Muscle of leg (tissue), 3 donors: ENCODE measurements at regions not wholly inside any gene's neighbourhood (a gene's known extent, or its start where the extent isn't known, plus 50 kb on each side); places are given as distances from the start of the nearest gene placed in this dataset.

ENCODE experiments used
- DNase-seq: peaks from one replicate; pipeline ENCODE4 v3.0.0; 2013
- H3K27ac ChIP-seq: one replicate; pipeline ENCODE4 v1.5.1; 2013; ENCODE audit warnings: mild to moderate bottlenecking, low read length, control low read depth
- H3K27me3 ChIP-seq: one replicate; pipeline ENCODE4 v1.6.1; 2013; ENCODE audit warnings: low read length; ENCODE audit not compliant: control insufficient read depth, insufficient read depth
- H3K36me3 ChIP-seq: one replicate; pipeline ENCODE4 v1.6.1; 2013; ENCODE audit warnings: low read length; ENCODE audit not compliant: control insufficient read depth, insufficient read depth
- H3K4me1 ChIP-seq: one replicate; pipeline ENCODE4 v1.6.1; 2013; ENCODE audit warnings: low read length; ENCODE audit not compliant: control insufficient read depth, insufficient read depth
- H3K4me3 ChIP-seq: one replicate; pipeline ENCODE4 v1.5.1; 2013; ENCODE audit warnings: low read length, control low read depth
- H3K9me3 ChIP-seq: replicated peaks from 2 replicates; pipeline ENCODE4 v1.6.1; 2013; ENCODE audit warnings: low read depth, low read length; ENCODE audit not compliant: control insufficient read depth
- WGBS: methylation state at CpG from one replicate; pipeline ENCODE4 v1.1.5; 2013; ENCODE audit warnings: missing lambda C conversion rate; ENCODE audit not compliant: insufficient coverage; 5-methylcytosine and 5-hydroxymethylcytosine counted together

DNA sequence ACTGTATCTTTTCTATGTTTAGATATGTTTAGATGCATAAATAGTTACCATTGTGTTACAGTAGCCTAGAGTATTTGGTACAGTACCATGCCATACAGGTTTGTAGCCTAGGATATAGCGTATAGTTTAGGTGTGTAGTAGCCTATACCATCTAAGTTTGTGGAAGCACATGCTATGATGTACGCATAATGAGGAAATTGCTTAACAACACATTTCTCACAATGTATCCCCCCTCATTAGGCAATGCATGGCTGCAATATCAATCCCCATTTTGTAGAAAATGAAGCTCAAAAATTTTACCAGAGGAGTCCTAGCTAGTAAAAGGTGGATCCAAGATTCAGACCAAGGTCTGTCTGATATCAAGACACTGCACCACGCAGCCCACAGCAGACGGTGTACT is 376.4 kb upstream of the NFE2L3 start:
- H3K4me3 ChIP-seq: no peak overlapping the region
- no peaks in the 10 kb centered on the region for H3K9me3 ChIP-seq
- H3K36me3 ChIP-seq: no peaks in the 10 kb centered on the region
- H3K27me3 ChIP-seq: no peaks in the 10 kb centered on the region
- peaks cover 18% of the 10 kb centered on the region for H3K4me1 ChIP-seq
- WGBS: 100% methylated on average over 1 of the region's 4 CpGs
- no peak for DNase-seq
- no peak overlapping the region for H3K27ac ChIP-seq

GRCh38 chr7:25775999-25776743 is 375.8 kb upstream of the NFE2L3 start:
- H3K27ac ChIP-seq: peak overlapping the region; percentile 9

GRCh38 chr7:25776744-25777123 is 375.3 kb upstream of the NFE2L3 start:
- no peak overlapping the region for H3K4me3 ChIP-seq
- no peaks in the 10 kb centered on the region for H3K9me3 ChIP-seq
- H3K27me3 ChIP-seq: no peaks in the 10 kb centered on the region
- peaks cover 18% of the 10 kb centered on the region for H3K4me1 ChIP-seq
- H3K27ac ChIP-seq: no peak overlapping the region
- DNase-seq: no peak
- WGBS: 50% methylated on average over 1 of the region's 1 CpG
- H3K36me3 ChIP-seq: no peaks in the 10 kb centered on the region

More at GRCh38 chr7:25775999-25776743, 375.8 kb upstream of the NFE2L3 start:
- Histone ChIP-seq H3K36me3 (no peaks in the 10 kb centered on the region), H3K4me3 (no peak overlapping the region), H3K4me1 (peaks cover 18% of the 10 kb centered on the region), H3K27me3 (no peaks in the 10 kb centered on the region), H3K9me3 (no peaks in the 10 kb centered on the region)
- DNase-seq: peak; percentile 92
- 18% methylated on average over 1 of the region's 3 CpGs for WGBS

- WGBS: 53% methylated on average over 7 of the region's 11 CpGs
- Histone ChIP-seq H3K27ac (no peak overlapping the region), H3K4me1 (peaks cover 18% of the 10 kb centered on the region), H3K9me3 (no peaks in the 10 kb centered on the region), H3K4me3 (no peak overlapping the region), H3K27me3 (no peaks in the 10 kb centered on the region), H3K36me3 (no peaks in the 10 kb centered on the region)
- DNase-seq: peak; percentile 75
Measured at GRCh38 chr7:25777969-25778708, 373.9 kb upstream of the NFE2L3 start.

- 94% methylated on average over 2 of the region's 3 CpGs for WGBS
- no peaks in the 10 kb centered on the region for H3K27me3 ChIP-seq
- no peaks in the 10 kb centered on the region for H3K9me3 ChIP-seq
- no peaks in the 10 kb centered on the region for H3K36me3 ChIP-seq
- no peak overlapping the region for H3K4me3 ChIP-seq
- peaks cover 18% of the 10 kb centered on the region for H3K4me1 ChIP-seq
- H3K27ac ChIP-seq: no peak overlapping the region
- DNase-seq: no peak
Measured at GRCh38 chr7:25779002-25779546, 372.9 kb upstream of the NFE2L3 start.

DNA sequence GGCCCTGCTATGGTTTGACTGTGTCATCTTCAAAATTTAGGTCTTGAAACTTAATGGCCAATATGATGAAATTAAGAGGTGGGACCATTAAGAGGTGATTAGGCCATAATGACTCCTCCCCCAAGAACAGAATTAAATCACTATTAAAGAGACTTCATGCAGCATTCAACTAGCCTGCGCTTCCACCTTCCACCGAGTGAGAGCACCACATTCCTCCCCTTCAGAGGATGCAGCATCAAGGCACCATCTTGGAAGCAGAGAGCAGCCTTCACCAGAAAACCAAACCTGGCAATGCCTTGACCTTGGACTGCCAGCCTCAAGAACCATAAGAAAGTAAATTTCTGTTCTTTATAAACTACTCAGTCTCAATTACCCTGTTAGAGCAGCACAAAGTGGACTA is 371.1 kb upstream of the NFE2L3 start:
- H3K4me3 ChIP-seq: no peak overlapping the region
- H3K27me3 ChIP-seq: no peaks in the 10 kb centered on the region
- peaks cover 17% of the 10 kb centered on the region for H3K4me1 ChIP-seq
- H3K27ac ChIP-seq: no peak overlapping the region
- H3K36me3 ChIP-seq: no peaks in the 10 kb centered on the region
- 100% methylated on average over 2 of the region's 2 CpGs for WGBS
- DNase-seq: no peak
- no peaks in the 10 kb centered on the region for H3K9me3 ChIP-seq

GRCh38 chr7:25781704-25782103 is 370.3 kb upstream of the NFE2L3 start:
- Histone ChIP-seq H3K4me1 (peaks cover 11% of the 10 kb centered on the region), H3K36me3 (no peaks in the 10 kb centered on the region), H3K4me3 (no peak overlapping the region), H3K9me3 (no peaks in the 10 kb centered on the region), H3K27ac (no peak overlapping the region), H3K27me3 (no peaks in the 10 kb centered on the region)
- WGBS: no CpG with 5 or more reads among the region's 1 CpG
- no peak for DNase-seq

- Histone ChIP-seq H3K4me3 (no peak overlapping the region), H3K27ac (peak overlapping the region; percentile 73), H3K9me3 (no peaks in the 10 kb centered on the region), H3K27me3 (no peaks in the 10 kb centered on the region), H3K4me1 (peaks cover 21% of the 10 kb centered on the region), H3K36me3 (no peaks in the 10 kb centered on the region)
- WGBS: no CpG with 5 or more reads among the region's 1 CpG
- DNase-seq: peak; percentile 80
Measured at GRCh38 chr7:25786936-25787335, 365.1 kb upstream of the NFE2L3 start.

DNA sequence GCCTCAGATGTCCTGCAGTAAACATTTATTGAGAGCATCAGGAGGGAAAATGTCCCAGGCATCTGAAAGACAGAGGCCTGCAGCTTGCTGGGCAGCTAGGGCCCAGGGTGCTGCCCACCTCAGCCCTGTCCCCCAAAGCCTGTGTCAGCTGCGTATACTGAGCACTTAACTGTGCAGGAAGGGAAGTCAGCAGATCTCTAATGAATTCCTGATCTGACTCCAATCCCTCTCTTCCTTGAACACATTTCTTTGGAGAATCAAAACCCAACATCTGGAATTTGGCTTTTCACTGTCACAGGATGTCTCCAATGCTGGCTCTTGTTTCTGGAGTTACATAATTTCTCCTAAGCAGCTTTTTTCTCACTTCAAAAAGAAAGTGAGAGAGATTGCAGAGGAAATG is 364.7 kb upstream of the NFE2L3 start:
- no peaks in the 10 kb centered on the region for H3K9me3 ChIP-seq
- no peaks in the 10 kb centered on the region for H3K27me3 ChIP-seq
- DNase-seq: peak; percentile 92
- no peak overlapping the region for H3K4me3 ChIP-seq
- WGBS: 40% methylated on average over 1 of the region's 1 CpG
- peak overlapping the region; percentile 73 for H3K27ac ChIP-seq
- no peaks in the 10 kb centered on the region for H3K36me3 ChIP-seq
- H3K4me1 ChIP-seq: peaks cover 21% of the 10 kb centered on the region

DNA sequence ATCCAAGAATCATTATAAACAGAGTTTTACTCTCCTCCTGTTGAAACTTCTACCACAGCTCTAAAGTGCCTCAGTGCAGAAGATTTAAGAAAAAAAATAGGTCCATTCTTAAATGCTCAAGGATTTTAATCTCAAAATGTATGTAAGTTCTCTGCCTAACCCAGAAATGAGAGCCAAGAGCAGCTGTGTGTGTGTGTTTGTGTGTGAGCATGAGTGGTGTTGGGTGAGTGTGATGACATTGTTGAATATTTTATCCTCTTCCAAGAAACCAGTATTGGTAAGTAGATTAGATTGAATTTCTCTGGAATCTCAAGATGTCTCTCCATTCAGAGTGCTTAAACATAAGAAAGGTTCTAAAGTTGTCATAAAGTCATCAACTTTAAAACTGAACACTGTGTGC is 363.6 kb upstream of the NFE2L3 start:
- H3K9me3 ChIP-seq: no peaks in the 10 kb centered on the region
- peak overlapping the region; percentile 73 for H3K27ac ChIP-seq
- H3K4me3 ChIP-seq: no peak overlapping the region
- no peaks in the 10 kb centered on the region for H3K36me3 ChIP-seq
- H3K4me1 ChIP-seq: peaks cover 21% of the 10 kb centered on the region
- no peaks in the 10 kb centered on the region for H3K27me3 ChIP-seq
- no peak for DNase-seq
